ENCODE measurements at regions not wholly inside any gene's neighbourhood (a gene's known extent, or its start where the extent isn't known, plus 50 kb on each side); places are given as distances from the start of the nearest gene placed in this dataset.

DNA sequence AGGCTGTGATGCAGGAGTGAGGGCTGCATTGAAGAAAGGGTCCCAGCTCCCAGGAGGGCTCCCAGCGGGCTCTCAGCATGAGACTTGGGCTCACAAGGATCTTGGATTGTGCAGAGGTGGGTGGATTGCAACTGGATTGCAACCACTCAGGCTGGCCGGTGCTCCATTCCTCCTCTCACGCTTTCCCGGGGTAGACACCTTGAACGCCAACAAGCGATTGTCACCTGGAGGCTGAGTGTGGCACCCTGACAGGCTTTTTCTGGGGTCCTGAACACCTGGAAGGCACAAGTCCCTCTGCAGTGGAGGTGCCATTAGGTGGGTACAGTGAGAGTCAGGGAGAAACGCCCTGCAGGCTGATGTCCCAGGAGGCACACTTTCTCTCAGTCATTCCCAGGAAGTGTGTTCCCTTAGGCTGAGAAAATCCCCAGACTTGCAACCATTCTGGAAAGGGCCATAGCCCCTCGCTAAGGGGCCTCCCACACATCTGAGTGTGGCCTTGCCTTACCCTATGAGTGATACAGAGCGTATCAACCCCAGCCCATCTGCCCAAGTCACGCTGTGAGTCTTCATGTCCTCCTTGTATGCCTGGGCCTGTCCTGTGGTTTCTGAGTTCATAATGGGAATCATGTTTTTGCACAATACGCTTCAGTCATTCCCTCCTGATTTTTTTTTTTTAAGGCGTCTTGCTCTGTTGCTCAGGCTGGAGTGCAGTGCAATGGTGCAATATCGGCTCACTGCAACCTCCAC is 488.1 kb downstream of the IRX1 start:
- H3K4me1 Mint-ChIP-seq (ENCODE audit: low read depth, unreplicated experiment): peaks cover 18% of the 10 kb centered on the region
- FAIRE-seq: no peak
- Histone ChIP-seq H4K20me1 (ENCODE audit: insufficient read depth, low read length) (no peaks in the 10 kb centered on the region), H3K4me3 (ENCODE audit: insufficient read depth, low read depth, low read length) (no peak overlapping the region), H3K27ac (ENCODE audit: low read depth, low read length) (peak overlapping the region; percentile 8), H2AFZ (ENCODE audit: low read depth, low read length) (no peak overlapping the region), H3K27me3 (ENCODE audit: insufficient read depth, low read length) (no peaks in the 10 kb centered on the region), H3K9ac (ENCODE audit: low read length) (no peak overlapping the region), H3K9me3 (ENCODE audit: insufficient read depth, low read depth, low read length) (peaks cover 6% of the 10 kb centered on the region), H3K4me1 (ENCODE audit: insufficient read depth, low read length) (peaks cover 7% of the 10 kb centered on the region), H3K36me3 (ENCODE audit: insufficient read depth, low read length) (no peaks in the 10 kb centered on the region), H3K4me2 (ENCODE audit: low read length) (peak overlapping the region; percentile 14), H3K79me2 (ENCODE audit: insufficient read depth, low read length) (no peaks in the 10 kb centered on the region)
- H3K36me3 Mint-ChIP-seq (ENCODE audit: low read depth, unreplicated experiment): no peaks in the 10 kb centered on the region
- TF ChIP-seq, protein P1, sequence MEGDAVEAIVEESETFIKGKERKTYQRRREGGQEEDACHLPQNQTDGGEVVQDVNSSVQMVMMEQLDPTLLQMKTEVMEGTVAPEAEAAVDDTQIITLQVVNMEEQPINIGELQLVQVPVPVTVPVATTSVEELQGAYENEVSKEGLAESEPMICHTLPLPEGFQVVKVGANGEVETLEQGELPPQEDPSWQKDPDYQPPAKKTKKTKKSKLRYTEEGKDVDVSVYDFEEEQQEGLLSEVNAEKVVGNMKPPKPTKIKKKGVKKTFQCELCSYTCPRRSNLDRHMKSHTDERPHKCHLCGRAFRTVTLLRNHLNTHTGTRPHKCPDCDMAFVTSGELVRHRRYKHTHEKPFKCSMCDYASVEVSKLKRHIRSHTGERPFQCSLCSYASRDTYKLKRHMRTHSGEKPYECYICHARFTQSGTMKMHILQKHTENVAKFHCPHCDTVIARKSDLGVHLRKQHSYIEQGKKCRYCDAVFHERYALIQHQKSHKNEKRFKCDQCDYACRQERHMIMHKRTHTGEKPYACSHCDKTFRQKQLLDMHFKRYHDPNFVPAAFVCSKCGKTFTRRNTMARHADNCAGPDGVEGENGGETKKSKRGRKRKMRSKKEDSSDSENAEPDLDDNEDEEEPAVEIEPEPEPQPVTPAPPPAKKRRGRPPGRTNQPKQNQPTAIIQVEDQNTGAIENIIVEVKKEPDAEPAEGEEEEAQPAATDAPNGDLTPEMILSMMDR (IDR thresholded peaks at IDR 0.05; ENCODE audit: insufficient read depth, low read depth, low read length): no peak
- no peak for TF ChIP-seq EZH2 (IDR thresholded peaks at IDR 0.05; ENCODE audit: insufficient read depth, low read length)
- peak; percentile 53 for DNase-seq (ENCODE audit: low read depth)
- no peaks in the 10 kb centered on the region for H3K27me3 Mint-ChIP-seq (ENCODE audit: low read depth, unreplicated experiment)
- no peak overlapping the region for H3K4me3 Mint-ChIP-seq (ENCODE audit: unreplicated experiment)
- no peak overlapping the region for H3K27ac Mint-ChIP-seq (ENCODE audit: unreplicated experiment)
- no peaks in the 10 kb centered on the region for H3K9me3 Mint-ChIP-seq (ENCODE audit: unreplicated experiment)

DNA sequence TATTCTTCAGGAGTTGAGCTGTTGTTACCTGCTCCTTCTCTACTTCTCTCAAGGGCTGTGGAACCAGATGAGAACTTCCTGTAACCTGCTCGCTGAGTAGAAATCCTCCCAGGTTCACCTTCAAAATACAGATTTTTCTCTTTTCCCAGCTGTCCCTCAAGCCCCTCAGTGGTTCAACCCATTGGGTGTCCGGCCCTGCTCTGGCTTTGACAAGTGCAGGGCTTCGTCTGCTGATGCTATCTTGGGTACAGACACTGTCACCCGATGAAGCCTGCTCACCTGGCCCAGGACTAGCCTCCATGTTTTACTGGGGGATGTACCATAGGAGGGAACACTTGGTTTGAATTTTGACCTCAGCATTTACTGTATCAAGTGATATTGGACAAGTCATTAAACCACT is 490.4 kb downstream of the IRX1 start:
- Mint-ChIP-seq H3K4me1 (ENCODE audit: low read depth, unreplicated experiment) (peaks cover 8% of the 10 kb centered on the region), H3K27ac (ENCODE audit: unreplicated experiment) (no peak overlapping the region), H3K4me3 (ENCODE audit: unreplicated experiment) (no peak overlapping the region), H3K9me3 (ENCODE audit: unreplicated experiment) (no peaks in the 10 kb centered on the region), H3K36me3 (ENCODE audit: low read depth, unreplicated experiment) (no peaks in the 10 kb centered on the region), H3K27me3 (ENCODE audit: low read depth, unreplicated experiment) (no peaks in the 10 kb centered on the region)
- Histone ChIP-seq H3K9ac (ENCODE audit: low read length) (no peak overlapping the region), H3K4me1 (ENCODE audit: insufficient read depth, low read length) (peaks cover 7% of the 10 kb centered on the region), H3K27me3 (ENCODE audit: insufficient read depth, low read length) (no peaks in the 10 kb centered on the region), H3K4me2 (ENCODE audit: low read length) (no peak overlapping the region), H2AFZ (ENCODE audit: low read depth, low read length) (no peak overlapping the region), H3K36me3 (ENCODE audit: insufficient read depth, low read length) (no peaks in the 10 kb centered on the region), H3K4me3 (ENCODE audit: insufficient read depth, low read depth, low read length) (no peak overlapping the region), H4K20me1 (ENCODE audit: insufficient read depth, low read length) (no peaks in the 10 kb centered on the region), H3K27ac (ENCODE audit: low read depth, low read length) (no peak overlapping the region), H3K79me2 (ENCODE audit: insufficient read depth, low read length) (no peaks in the 10 kb centered on the region), H3K9me3 (ENCODE audit: insufficient read depth, low read depth, low read length) (no peaks in the 10 kb centered on the region)
- no peak for DNase-seq (ENCODE audit: low read depth)
- FAIRE-seq: no peak
- no peak for TF ChIP-seq EZH2 (IDR thresholded peaks at IDR 0.05; ENCODE audit: insufficient read depth, low read length)
- TF ChIP-seq, protein P1 (IDR thresholded peaks at IDR 0.05; ENCODE audit: insufficient read depth, low read depth, low read length): no peak

DNA sequence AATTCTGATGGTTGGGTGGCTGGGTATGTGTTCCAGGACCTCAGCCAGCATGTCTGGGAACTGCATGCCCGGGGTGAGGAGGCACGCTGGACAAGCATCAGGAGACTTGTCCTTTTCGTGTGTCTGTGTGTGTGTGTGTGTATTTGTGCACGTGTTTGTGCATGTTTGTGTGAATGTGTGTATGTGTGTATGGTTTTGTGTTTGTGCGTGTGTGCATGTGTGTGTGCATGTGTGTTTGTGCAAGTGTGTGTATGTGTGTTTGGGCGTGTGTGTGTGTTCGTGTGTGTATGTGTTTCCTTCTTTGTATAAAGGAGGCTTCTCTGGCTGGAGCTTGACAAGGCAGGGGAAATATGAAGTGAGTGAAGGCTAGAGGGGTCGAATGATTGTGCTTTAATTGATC is 491.5 kb downstream of the IRX1 start:
- H4K20me1 ChIP-seq (ENCODE audit: insufficient read depth, low read length): no peaks in the 10 kb centered on the region
- no peak overlapping the region for H2AFZ ChIP-seq (ENCODE audit: low read depth, low read length)
- H3K27me3 ChIP-seq (ENCODE audit: insufficient read depth, low read length): no peaks in the 10 kb centered on the region
- H3K9me3 ChIP-seq (ENCODE audit: insufficient read depth, low read depth, low read length): no peaks in the 10 kb centered on the region
- Mint-ChIP-seq H3K27me3 (ENCODE audit: low read depth, unreplicated experiment) (peaks cover under 1% of the 10 kb centered on the region), H3K36me3 (ENCODE audit: low read depth, unreplicated experiment) (no peaks in the 10 kb centered on the region), H3K4me1 (ENCODE audit: low read depth, unreplicated experiment) (peaks cover 6% of the 10 kb centered on the region), H3K9me3 (ENCODE audit: unreplicated experiment) (no peaks in the 10 kb centered on the region), H3K27ac (ENCODE audit: unreplicated experiment) (no peak overlapping the region), H3K4me3 (ENCODE audit: unreplicated experiment) (no peak overlapping the region)
- no peak overlapping the region for H3K4me3 ChIP-seq (ENCODE audit: insufficient read depth, low read depth, low read length)
- DNase-seq (ENCODE audit: low read depth) (no peak), FAIRE-seq (no peak)
- no peak for TF ChIP-seq EZH2 (IDR thresholded peaks at IDR 0.05; ENCODE audit: insufficient read depth, low read length)
- TF ChIP-seq, protein P1 (IDR thresholded peaks at IDR 0.05; ENCODE audit: insufficient read depth, low read depth, low read length): no peak
- H3K79me2 ChIP-seq (ENCODE audit: insufficient read depth, low read length): no peaks in the 10 kb centered on the region
- H3K4me2 ChIP-seq (ENCODE audit: low read length): no peak overlapping the region
- H3K27ac ChIP-seq (ENCODE audit: low read depth, low read length): no peak overlapping the region
- H3K9ac ChIP-seq (ENCODE audit: low read length): no peak overlapping the region
- peaks cover 7% of the 10 kb centered on the region for H3K4me1 ChIP-seq (ENCODE audit: insufficient read depth, low read length)
- H3K36me3 ChIP-seq (ENCODE audit: insufficient read depth, low read length): no peaks in the 10 kb centered on the region
